ENCODE measurements at regions not wholly inside any gene's neighbourhood (a gene's known extent, or its start where the extent isn't known, plus 50 kb on each side); places are given as distances from the start of the nearest gene placed in this dataset.
"Not testable (repeated sequence)": the region's sequence is repeated elsewhere in the genome, so short reads cannot be mapped to it uniquely, and the experiment has no call there.

GRCh38 chr14:52202151-52202550 is 65.3 kb upstream of the PTGDR start:
- H3K36me3 ChIP-seq (ENCODE audit: control insufficient read depth, insufficient read depth, low read length), result no peaks in the 10 kb centered on the region

DNA sequence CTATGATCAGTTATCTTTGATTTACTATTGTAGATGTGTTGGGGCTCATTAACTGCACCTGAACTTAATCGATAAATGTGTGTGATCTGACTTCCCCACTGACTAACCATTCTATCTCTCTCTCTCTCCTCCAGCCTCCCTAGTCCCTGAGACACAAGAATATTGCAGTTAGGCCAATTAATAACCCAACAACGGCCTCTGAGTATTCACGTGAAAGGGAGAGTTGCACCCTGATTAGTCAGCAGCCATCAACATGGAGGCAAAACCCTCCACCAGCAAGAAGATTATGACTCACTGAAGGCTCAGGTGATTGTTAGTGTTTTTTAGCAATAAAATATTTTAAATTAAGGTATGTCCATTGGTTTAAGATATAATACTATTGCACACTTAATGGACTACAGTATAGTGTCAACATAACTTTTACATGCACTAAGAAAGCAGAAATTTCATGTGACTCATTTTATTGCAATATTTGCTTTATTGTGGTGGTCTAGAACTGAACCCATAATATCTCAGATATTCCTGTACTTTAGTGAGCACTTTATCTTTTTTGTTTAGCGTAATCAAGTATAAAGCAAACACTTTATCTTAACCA is 77.1 kb upstream of the PTGDR start:
- H3K4me1 ChIP-seq (ENCODE audit: control insufficient read depth, insufficient read depth, low read length), result no peaks in the 10 kb centered on the region
- no peaks in the 10 kb centered on the region for H3K36me3 ChIP-seq (ENCODE audit: control insufficient read depth, insufficient read depth, low read length)
- H3K27me3 ChIP-seq (ENCODE audit: control insufficient read depth, insufficient read depth, low read length), result no peaks in the 10 kb centered on the region
- H3K4me3 ChIP-seq (ENCODE audit: low read length), result no peak overlapping the region
- no peak overlapping the region for H3K27ac ChIP-seq (ENCODE audit: low read depth, low read length)
- H3K9ac ChIP-seq (ENCODE audit: low read length), result no peak overlapping the region

More at GRCh38 chr14:52202151-52202550, 65.3 kb upstream of the PTGDR start:
- no peak overlapping the region for H3K9ac ChIP-seq (ENCODE audit: low read length)
- no peak overlapping the region for H3K4me3 ChIP-seq (ENCODE audit: low read length)
- no peaks in the 10 kb centered on the region for H3K27me3 ChIP-seq (ENCODE audit: control insufficient read depth, insufficient read depth, low read length)
- no peaks in the 10 kb centered on the region for H3K4me1 ChIP-seq (ENCODE audit: control insufficient read depth, insufficient read depth, low read length)
- H3K27ac ChIP-seq (ENCODE audit: low read depth, low read length), result no peak overlapping the region

DNA sequence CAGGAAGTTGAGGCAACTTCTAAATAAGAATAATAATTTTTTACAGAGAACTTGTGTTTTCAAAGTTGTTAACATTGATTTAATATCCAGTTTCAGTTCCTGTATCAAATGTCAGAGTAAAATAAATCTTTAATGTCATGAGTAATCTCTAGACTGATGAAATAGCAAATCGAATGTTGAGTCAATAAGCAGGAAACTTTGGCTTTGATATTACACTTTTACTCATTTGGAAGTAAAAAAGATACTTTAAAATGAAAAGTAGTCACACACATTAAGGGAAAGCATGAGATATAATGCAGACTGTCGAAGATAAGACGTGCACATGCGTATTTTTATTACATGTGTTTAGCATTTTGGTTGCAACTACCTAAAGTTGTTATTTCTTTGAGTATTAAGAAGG is 78.2 kb upstream of the PTGDR start:
- H3K36me3 ChIP-seq (ENCODE audit: control insufficient read depth, insufficient read depth, low read length), result no peaks in the 10 kb centered on the region
- H3K27ac ChIP-seq (ENCODE audit: low read depth, low read length), result no peak overlapping the region
- H3K4me1 ChIP-seq (ENCODE audit: control insufficient read depth, insufficient read depth, low read length), result no peaks in the 10 kb centered on the region
- H3K9ac ChIP-seq (ENCODE audit: low read length), result no peak overlapping the region
- no peak overlapping the region for H3K4me3 ChIP-seq (ENCODE audit: low read length)
- H3K27me3 ChIP-seq (ENCODE audit: control insufficient read depth, insufficient read depth, low read length), result no peaks in the 10 kb centered on the region

DNA sequence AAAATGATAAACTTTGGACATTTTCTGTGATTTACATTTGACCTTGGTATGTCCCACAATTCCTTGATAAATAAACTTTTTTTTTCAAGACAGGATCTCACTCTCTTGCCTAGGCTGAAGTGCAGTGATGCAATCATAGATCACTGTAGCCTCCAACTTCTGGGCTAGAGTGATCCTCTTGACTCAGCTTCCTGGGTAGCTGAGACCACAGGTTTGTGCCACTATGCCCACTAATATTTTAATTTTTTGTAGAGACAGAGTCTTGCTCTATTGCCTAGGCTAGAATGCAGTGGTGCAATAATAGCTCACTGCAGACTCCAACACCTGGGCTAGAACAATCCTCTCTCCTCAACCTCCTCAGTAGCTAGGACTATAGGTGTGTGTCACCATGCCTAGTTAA is 79.1 kb upstream of the PTGDR start:
- Histone ChIP-seq H3K27ac (ENCODE audit: low read depth, low read length) (no peak overlapping the region), H3K4me1 (ENCODE audit: control insufficient read depth, insufficient read depth, low read length) (no peaks in the 10 kb centered on the region), H3K4me3 (ENCODE audit: low read length) (no peak overlapping the region), H3K27me3 (ENCODE audit: control insufficient read depth, insufficient read depth, low read length) (no peaks in the 10 kb centered on the region), H3K9ac (ENCODE audit: low read length) (no peak overlapping the region), H3K36me3 (ENCODE audit: control insufficient read depth, insufficient read depth, low read length) (no peaks in the 10 kb centered on the region)

DNA sequence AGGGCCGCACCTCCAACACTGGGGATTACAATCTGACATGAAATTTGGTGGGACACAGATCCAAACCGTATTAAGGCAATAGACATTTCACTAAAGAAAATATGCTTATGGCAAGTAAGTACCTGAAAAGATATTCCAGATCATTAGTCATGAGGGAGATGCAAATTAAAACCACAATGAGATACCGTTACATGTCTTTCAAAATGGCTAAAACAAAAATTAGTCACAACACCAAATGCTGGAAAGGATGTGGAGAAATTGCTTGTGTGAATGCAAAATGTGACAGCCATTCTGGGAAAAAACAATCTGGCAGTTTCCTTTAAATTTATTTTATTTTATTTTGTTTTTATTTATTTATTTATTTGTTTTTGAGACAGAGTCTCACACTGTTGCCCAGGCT is 82.3 kb upstream of the PTGDR start:
- Histone ChIP-seq H3K4me1 (ENCODE audit: control insufficient read depth, insufficient read depth, low read length) (no peaks in the 10 kb centered on the region), H3K4me3 (ENCODE audit: low read length) (no peak overlapping the region), H3K27me3 (ENCODE audit: control insufficient read depth, insufficient read depth, low read length) (no peaks in the 10 kb centered on the region), H3K9ac (ENCODE audit: low read length) (no peak overlapping the region), H3K36me3 (ENCODE audit: control insufficient read depth, insufficient read depth, low read length) (no peaks in the 10 kb centered on the region), H3K27ac (ENCODE audit: low read depth, low read length) (no peak overlapping the region)

GRCh38 chr14:52182853-52183252 is 84.6 kb upstream of the PTGDR start:
- Histone ChIP-seq H3K27me3 (ENCODE audit: control insufficient read depth, insufficient read depth, low read length) (no peaks in the 10 kb centered on the region), H3K9ac (ENCODE audit: low read length) (no peak overlapping the region), H3K4me3 (ENCODE audit: low read length) (no peak overlapping the region), H3K36me3 (ENCODE audit: control insufficient read depth, insufficient read depth, low read length) (no peaks in the 10 kb centered on the region), H3K27ac (ENCODE audit: low read depth, low read length) (no peak overlapping the region), H3K4me1 (ENCODE audit: control insufficient read depth, insufficient read depth, low read length) (no peaks in the 10 kb centered on the region)

- Histone ChIP-seq H3K9ac (ENCODE audit: low read length) (no peak overlapping the region), H3K27me3 (ENCODE audit: control insufficient read depth, insufficient read depth, low read length) (no peaks in the 10 kb centered on the region), H3K4me1 (ENCODE audit: control insufficient read depth, insufficient read depth, low read length) (no peaks in the 10 kb centered on the region), H3K36me3 (ENCODE audit: control insufficient read depth, insufficient read depth, low read length) (no peaks in the 10 kb centered on the region), H3K27ac (ENCODE audit: low read depth, low read length) (no peak overlapping the region), H3K4me3 (ENCODE audit: low read length) (no peak overlapping the region)
Measured at GRCh38 chr14:52179141-52179790, 88.2 kb upstream of the PTGDR start.

DNA sequence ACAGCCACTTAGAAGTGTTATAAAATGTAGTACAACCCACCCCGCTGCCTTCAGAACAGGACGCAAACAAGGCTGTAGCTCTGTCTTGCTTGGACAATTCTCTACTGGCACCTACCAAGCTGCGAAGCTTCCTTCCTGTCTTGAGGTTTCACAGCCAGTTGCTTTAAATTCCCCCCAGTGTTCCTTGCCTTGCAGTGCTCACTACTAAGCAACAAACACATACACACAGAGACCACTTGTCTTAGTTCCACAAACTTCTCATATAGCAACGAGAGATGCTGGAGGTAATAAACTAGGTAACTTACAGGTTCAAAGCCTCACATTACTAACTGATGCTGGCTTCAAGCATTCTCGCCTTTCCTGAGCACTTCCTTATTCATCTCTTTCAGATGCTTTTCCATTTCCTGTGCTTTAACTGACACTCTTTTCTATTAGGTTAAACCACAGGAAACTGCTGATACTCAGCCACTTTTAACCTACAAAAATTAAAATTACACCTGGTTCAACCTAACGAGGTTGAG is 91.5 kb upstream of the PTGDR start:
- Histone ChIP-seq H3K9ac (ENCODE audit: low read length) (no peak overlapping the region), H3K27ac (ENCODE audit: low read depth, low read length) (no peak overlapping the region), H3K4me1 (ENCODE audit: control insufficient read depth, insufficient read depth, low read length) (no peaks in the 10 kb centered on the region), H3K4me3 (ENCODE audit: low read length) (no peak overlapping the region), H3K27me3 (ENCODE audit: control insufficient read depth, insufficient read depth, low read length) (no peaks in the 10 kb centered on the region), H3K36me3 (ENCODE audit: control insufficient read depth, insufficient read depth, low read length) (no peaks in the 10 kb centered on the region)

DNA sequence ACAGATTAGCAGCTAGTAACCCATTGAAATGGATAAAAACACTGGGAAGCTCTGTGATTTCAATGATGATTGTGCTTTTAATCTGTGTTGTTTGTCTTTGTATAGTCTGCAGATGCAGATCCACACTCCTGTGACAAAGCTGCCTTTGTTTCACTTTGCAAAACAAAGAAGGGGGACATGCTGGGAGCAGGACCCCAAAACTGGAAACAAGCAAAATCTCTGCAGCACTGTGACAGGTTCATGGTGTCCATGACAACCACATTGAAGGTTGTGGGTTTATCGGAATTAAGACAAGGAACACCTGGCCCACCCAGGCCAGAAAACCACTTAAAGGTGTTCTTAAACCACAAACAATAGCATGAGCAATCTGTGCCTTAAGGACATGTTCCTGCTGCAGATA is 95.6 kb upstream of the PTGDR start:
- not testable (repeated sequence) for H3K27ac ChIP-seq (ENCODE audit: low read depth, low read length); H3K4me1 ChIP-seq (ENCODE audit: control insufficient read depth, insufficient read depth, low read length); H3K9ac ChIP-seq (ENCODE audit: low read length); H3K36me3 ChIP-seq (ENCODE audit: control insufficient read depth, insufficient read depth, low read length); H3K4me3 ChIP-seq (ENCODE audit: low read length); H3K27me3 ChIP-seq (ENCODE audit: control insufficient read depth, insufficient read depth, low read length)

- Histone ChIP-seq H3K36me3 (ENCODE audit: control insufficient read depth, insufficient read depth, low read length) (no peaks in the 10 kb centered on the region), H3K27me3 (ENCODE audit: control insufficient read depth, insufficient read depth, low read length) (no peaks in the 10 kb centered on the region), H3K27ac (ENCODE audit: low read depth, low read length) (no peak overlapping the region), H3K9ac (ENCODE audit: low read length) (no peak overlapping the region), H3K4me3 (ENCODE audit: low read length) (no peak overlapping the region), H3K4me1 (ENCODE audit: control insufficient read depth, insufficient read depth, low read length) (no peaks in the 10 kb centered on the region)
Measured at GRCh38 chr14:52166822-52167221, 98.0 kb upstream of the NID2 start.

- Histone ChIP-seq H3K27me3 (ENCODE audit: control insufficient read depth, insufficient read depth, low read length) (no peaks in the 10 kb centered on the region), H3K9ac (ENCODE audit: low read length) (no peak overlapping the region), H3K36me3 (ENCODE audit: control insufficient read depth, insufficient read depth, low read length) (no peaks in the 10 kb centered on the region), H3K27ac (ENCODE audit: low read depth, low read length) (no peak overlapping the region), H3K4me1 (ENCODE audit: control insufficient read depth, insufficient read depth, low read length) (no peaks in the 10 kb centered on the region), H3K4me3 (ENCODE audit: low read length) (no peak overlapping the region)
Measured at GRCh38 chr14:52155651-52156213, 86.9 kb upstream of the NID2 start.

DNA sequence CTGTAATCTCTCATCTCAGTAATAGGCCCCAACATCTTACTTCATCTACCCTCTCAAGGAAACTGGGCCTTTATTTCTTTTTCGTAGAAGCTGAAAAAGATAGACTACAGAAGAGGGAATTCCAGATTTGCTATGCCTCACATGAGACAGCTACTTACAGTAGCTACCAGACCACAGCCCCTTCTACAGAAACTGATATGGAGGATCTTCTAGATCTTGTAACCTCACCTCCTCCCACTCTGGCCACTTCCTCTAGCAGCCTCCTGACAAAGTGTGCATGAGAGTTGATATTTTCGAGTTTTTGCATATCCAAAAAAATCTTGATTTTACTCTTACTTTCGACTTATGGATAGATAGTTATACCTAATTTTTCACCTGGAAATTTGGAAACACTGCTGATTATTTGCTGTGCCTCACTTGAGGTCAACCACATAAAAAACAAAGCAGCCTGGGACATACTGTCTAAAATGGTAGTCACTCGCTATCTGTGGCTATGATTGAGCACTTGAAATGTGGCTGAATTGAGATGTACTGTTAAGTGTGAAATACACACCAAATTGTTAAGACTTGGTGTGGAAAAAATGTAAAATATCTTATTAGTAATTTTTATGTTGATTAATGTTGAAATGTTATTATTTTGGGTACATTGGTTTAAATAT is 86.3 kb upstream of the NID2 start:
- H3K9ac ChIP-seq (ENCODE audit: low read length), result no peak overlapping the region
- H3K4me1 ChIP-seq (ENCODE audit: control insufficient read depth, insufficient read depth, low read length), result no peaks in the 10 kb centered on the region
- no peaks in the 10 kb centered on the region for H3K36me3 ChIP-seq (ENCODE audit: control insufficient read depth, insufficient read depth, low read length)
- no peak overlapping the region for H3K4me3 ChIP-seq (ENCODE audit: low read length)
- H3K27ac ChIP-seq (ENCODE audit: low read depth, low read length), result no peak overlapping the region
- H3K27me3 ChIP-seq (ENCODE audit: control insufficient read depth, insufficient read depth, low read length), result no peaks in the 10 kb centered on the region

Measured in rectal smooth muscle tissue (tissue), 1 donor.